HepG2 (cell line): ENCODE measurements at regions not wholly inside any gene's neighbourhood (a gene's known extent, or its start where the extent isn't known, plus 50 kb on each side); places are given as distances from the start of the nearest gene placed in this dataset.

Experiments used
- ADNP ChIP-seq: sonication (generic); formaldehyde crosslinking; IDR thresholded peaks from 2 replicates; pipeline ENCODE4 v1.4.0; 2020; ENCODE audit warnings: missing genetic modification reagents
- FOXP1 ChIP-seq, 2 experiments: fragments of 450-650 bp in 1 of 2; IDR thresholded peaks; 2 replicates each; pipeline ENCODE4 v1.6.1; 2017 to 2018; ENCODE audit warnings: antibody characterized with exemption in 1 of 2
- GATAD2A ChIP-seq: IDR thresholded peaks from 2 replicates; pipeline ENCODE4 v1.6.1; 2016
- HNF4G ChIP-seq, 2 experiments: sonication (generic) in 1 of 2; formaldehyde crosslinking in 1 of 2; IDR thresholded peaks; 2 replicates each; pipeline versions ENCODE4 v1.4.0 to v1.6.1; 2011 to 2020; ENCODE audit warnings: borderline replicate concordance in 2 of 2, low read depth in 2 of 2, mild to moderate bottlenecking in 2 of 2, low read length in 1 of 2, missing genetic modification reagents in 1 of 2, moderate library complexity in 1 of 2
- HNRNPK ChIP-seq: fragments of 200-400 bp; formaldehyde crosslinking; IDR thresholded peaks from 2 replicates; pipeline ENCODE4 v1.6.1; 2018; ENCODE audit warnings: low read length, low read depth, moderate library complexity, mild to moderate bottlenecking; ENCODE audit not compliant: poor library complexity, severe bottlenecking
- IKZF4 ChIP-seq: sonication (generic); formaldehyde crosslinking; IDR thresholded peaks from 2 replicates; pipeline ENCODE4 v1.5.1; 2020; ENCODE audit warnings: borderline replicate concordance, mild to moderate bottlenecking, low read depth, missing genetic modification reagents; ENCODE audit errors: not compliant biosample characterization
- MTA1 ChIP-seq: sonication (generic); formaldehyde crosslinking; IDR thresholded peaks from 2 replicates; pipeline ENCODE4 v1.4.0; 2020; ENCODE audit warnings: missing genetic modification reagents, mild to moderate bottlenecking, borderline replicate concordance
- NKX3-1 ChIP-seq: sonication (generic); formaldehyde crosslinking; IDR thresholded peaks from 2 replicates; pipeline ENCODE4 v1.5.0; 2020; ENCODE audit warnings: missing genetic modification reagents
- NR2F6 ChIP-seq, 2 experiments: IDR thresholded peaks; 2 replicates each; pipeline ENCODE4 v1.6.1; 2016; ENCODE audit warnings: antibody characterized with exemption in 1 of 2, mild to moderate bottlenecking in 1 of 2
- NR3C1 ChIP-seq: sonication (generic); formaldehyde crosslinking; IDR thresholded peaks from 2 replicates; pipeline ENCODE4 v1.4.0; 2020; ENCODE audit warnings: missing genetic modification reagents
- RBAK ChIP-seq: sonication (generic); formaldehyde crosslinking; IDR thresholded peaks from 2 replicates; pipeline ENCODE4 v1.5.1; 2020; ENCODE audit warnings: mild to moderate bottlenecking, missing genetic modification reagents
- REPIN1 ChIP-seq: sonication (generic); formaldehyde crosslinking; IDR thresholded peaks from 2 replicates; pipeline ENCODE4 v1.8.0; 2022; ENCODE audit warnings: missing genetic modification reagents, low read depth, mild to moderate bottlenecking, borderline replicate concordance
- SOX5 ChIP-seq: IDR thresholded peaks from 2 replicates; pipeline ENCODE4 v1.6.1; 2016; ENCODE audit warnings: borderline replicate concordance
- SOX6 ChIP-seq, 2 experiments: fragments of 450-650 bp in 1 of 2; sonication (generic) in 1 of 2; formaldehyde crosslinking in 1 of 2; IDR thresholded peaks; 2 replicates each; pipeline versions ENCODE4 v1.4.0 to v1.6.1; 2017 to 2020; ENCODE audit warnings: antibody characterized with exemption in 1 of 2, mild to moderate bottlenecking in 1 of 2, missing genetic modification reagents in 1 of 2
- SP140L ChIP-seq: sonication (generic); formaldehyde crosslinking; IDR thresholded peaks from 2 replicates; pipeline ENCODE4 v1.4.0; 2020; ENCODE audit warnings: missing genetic modification reagents, borderline replicate concordance
- TAF1 ChIP-seq: sonication (generic); formaldehyde crosslinking; IDR thresholded peaks from 2 replicates; pipeline ENCODE4 v1.4.0; 2020; ENCODE audit warnings: missing genetic modification reagents
- TCF12 ChIP-seq, 2 experiments: fragments of 450-650 bp in 1 of 2; sonication (generic) in 1 of 2; formaldehyde crosslinking in 1 of 2; IDR thresholded peaks; 2 replicates each; pipeline versions ENCODE4 v1.6.1 to v1.8.0; 2017 to 2022; ENCODE audit warnings: antibody characterized with exemption in 1 of 2, mild to moderate bottlenecking in 1 of 2, missing genetic modification reagents in 1 of 2, moderate library complexity in 1 of 2
- ZFP90 ChIP-seq: sonication (generic); formaldehyde crosslinking; IDR thresholded peaks from 2 replicates; pipeline ENCODE4 v1.8.0; 2022; ENCODE audit warnings: missing genetic modification reagents, mild to moderate bottlenecking, inconsistent platforms, borderline replicate concordance
- ZMYM4 ChIP-seq: sonication (generic); formaldehyde crosslinking; IDR thresholded peaks from 2 replicates; pipeline ENCODE4 v1.8.1; 2023; ENCODE audit warnings: mild to moderate bottlenecking, missing genetic modification reagents
- ZNF136 ChIP-seq: sonication (generic); formaldehyde crosslinking; IDR thresholded peaks from 2 replicates; pipeline ENCODE4 v1.8.1; 2022; ENCODE audit warnings: low read depth, mild to moderate bottlenecking, moderate library complexity, missing genetic modification reagents
- ZNF256 ChIP-seq: sonication (generic); formaldehyde crosslinking; conservative IDR thresholded peaks from 2 replicates; pipeline ENCODE4 v1.4.0; 2020; ENCODE audit warnings: missing genetic modification reagents
- TF ChIP-seq, protein P1 (sequence below): sonication (generic); formaldehyde crosslinking; IDR thresholded peaks from 2 replicates; pipeline ENCODE4 v1.4.0; 2020; ENCODE audit warnings: missing genetic modification reagents
- TF ChIP-seq, protein P2 (sequence below): sonication (generic); formaldehyde crosslinking; IDR thresholded peaks from 2 replicates; pipeline ENCODE4 v1.5.0; 2020; ENCODE audit warnings: missing genetic modification reagents
- TF ChIP-seq, protein P3 (sequence below): sonication (generic); formaldehyde crosslinking; IDR thresholded peaks from 2 replicates; pipeline ENCODE4 v1.5.0; 2020; ENCODE audit warnings: missing genetic modification reagents
- TF ChIP-seq, protein P4 (sequence below): sonication (generic); formaldehyde crosslinking; IDR thresholded peaks from 2 replicates; pipeline ENCODE4 v1.4.0; 2020; ENCODE audit warnings: mild to moderate bottlenecking, missing genetic modification reagents

DNA sequence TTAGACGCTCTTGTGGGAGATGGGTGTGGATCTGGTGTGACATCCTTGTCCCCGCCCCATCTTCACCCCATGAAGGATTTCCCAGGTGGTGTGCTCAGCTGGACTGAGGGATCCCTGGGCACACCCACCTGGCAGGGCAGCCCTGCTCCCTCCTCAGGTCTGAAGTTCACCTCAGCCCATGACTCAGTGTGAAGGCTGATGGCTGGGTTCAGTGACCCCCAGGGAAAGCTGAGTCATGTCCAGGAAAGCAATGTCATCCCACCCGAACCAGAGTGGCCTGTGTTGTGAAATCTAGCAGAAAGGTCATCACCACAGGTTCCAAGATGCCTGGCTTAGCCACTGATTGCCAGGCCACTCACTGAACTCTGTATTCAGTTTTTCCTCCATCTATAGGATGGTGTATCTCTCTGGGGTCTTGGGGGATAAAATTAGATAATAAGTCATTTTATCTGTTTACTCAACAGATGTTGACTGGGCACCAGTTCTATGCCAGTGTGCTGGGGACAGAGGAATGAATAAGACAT is 97.7 kb upstream of the JUN start (continued):
- no peak for TF ChIP-seq TAF1 (CRISPR knock-in tag)
- peak; percentile 98 for TF ChIP-seq NR2F6 (IDR thresholded peaks at IDR 0.05)
- TF ChIP-seq NR2F6 (CRISPR knock-in tag; IDR thresholded peaks at IDR 0.05): peak; percentile 100
- no peak for TF ChIP-seq FOXP1 (IDR thresholded peaks at IDR 0.05)
- TF ChIP-seq FOXP1 (CRISPR knock-in tag; IDR thresholded peaks at IDR 0.05): peak; percentile 72
- TF ChIP-seq TCF12 (IDR thresholded peaks at IDR 0.05): no peak
- TF ChIP-seq TCF12 (CRISPR knock-in tag; IDR thresholded peaks at IDR 0.05): peak; percentile 88; the same call in 1 of the 2 replicates
- TF ChIP-seq IKZF4 (CRISPR knock-in tag): no peak
- TF ChIP-seq, protein P1, sequence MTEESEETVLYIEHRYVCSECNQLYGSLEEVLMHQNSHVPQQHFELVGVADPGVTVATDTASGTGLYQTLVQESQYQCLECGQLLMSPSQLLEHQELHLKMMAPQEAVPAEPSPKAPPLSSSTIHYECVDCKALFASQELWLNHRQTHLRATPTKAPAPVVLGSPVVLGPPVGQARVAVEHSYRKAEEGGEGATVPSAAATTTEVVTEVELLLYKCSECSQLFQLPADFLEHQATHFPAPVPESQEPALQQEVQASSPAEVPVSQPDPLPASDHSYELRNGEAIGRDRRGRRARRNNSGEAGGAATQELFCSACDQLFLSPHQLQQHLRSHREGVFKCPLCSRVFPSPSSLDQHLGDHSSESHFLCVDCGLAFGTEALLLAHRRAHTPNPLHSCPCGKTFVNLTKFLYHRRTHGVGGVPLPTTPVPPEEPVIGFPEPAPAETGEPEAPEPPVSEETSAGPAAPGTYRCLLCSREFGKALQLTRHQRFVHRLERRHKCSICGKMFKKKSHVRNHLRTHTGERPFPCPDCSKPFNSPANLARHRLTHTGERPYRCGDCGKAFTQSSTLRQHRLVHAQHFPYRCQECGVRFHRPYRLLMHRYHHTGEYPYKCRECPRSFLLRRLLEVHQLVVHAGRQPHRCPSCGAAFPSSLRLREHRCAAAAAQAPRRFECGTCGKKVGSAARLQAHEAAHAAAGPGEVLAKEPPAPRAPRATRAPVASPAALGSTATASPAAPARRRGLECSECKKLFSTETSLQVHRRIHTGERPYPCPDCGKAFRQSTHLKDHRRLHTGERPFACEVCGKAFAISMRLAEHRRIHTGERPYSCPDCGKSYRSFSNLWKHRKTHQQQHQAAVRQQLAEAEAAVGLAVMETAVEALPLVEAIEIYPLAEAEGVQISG (CRISPR knock-in tag): peak; percentile 79
- no peak for TF ChIP-seq ZNF256 (CRISPR knock-in tag)
- TF ChIP-seq RBAK: no peak
- TF ChIP-seq, protein P2, sequence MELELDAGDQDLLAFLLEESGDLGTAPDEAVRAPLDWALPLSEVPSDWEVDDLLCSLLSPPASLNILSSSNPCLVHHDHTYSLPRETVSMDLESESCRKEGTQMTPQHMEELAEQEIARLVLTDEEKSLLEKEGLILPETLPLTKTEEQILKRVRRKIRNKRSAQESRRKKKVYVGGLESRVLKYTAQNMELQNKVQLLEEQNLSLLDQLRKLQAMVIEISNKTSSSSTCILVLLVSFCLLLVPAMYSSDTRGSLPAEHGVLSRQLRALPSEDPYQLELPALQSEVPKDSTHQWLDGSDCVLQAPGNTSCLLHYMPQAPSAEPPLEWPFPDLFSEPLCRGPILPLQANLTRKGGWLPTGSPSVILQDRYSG (CRISPR knock-in tag): no peak
- peak; percentile 95; the same call in 1 of the 2 replicates for TF ChIP-seq MTA1
- peak; percentile 94 for TF ChIP-seq ZMYM4 (CRISPR knock-in tag)
- TF ChIP-seq, protein P3, sequence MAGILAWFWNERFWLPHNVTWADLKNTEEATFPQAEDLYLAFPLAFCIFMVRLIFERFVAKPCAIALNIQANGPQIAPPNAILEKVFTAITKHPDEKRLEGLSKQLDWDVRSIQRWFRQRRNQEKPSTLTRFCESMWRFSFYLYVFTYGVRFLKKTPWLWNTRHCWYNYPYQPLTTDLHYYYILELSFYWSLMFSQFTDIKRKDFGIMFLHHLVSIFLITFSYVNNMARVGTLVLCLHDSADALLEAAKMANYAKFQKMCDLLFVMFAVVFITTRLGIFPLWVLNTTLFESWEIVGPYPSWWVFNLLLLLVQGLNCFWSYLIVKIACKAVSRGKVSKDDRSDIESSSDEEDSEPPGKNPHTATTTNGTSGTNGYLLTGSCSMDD (CRISPR knock-in tag): no peak
- no peak; the same call in 1 of the 2 replicates for TF ChIP-seq ZFP90 (CRISPR knock-in tag)
- TF ChIP-seq NKX3-1 (CRISPR knock-in tag): peak; percentile 29; the same call in 1 of the 2 replicates
- TF ChIP-seq SOX5: peak; percentile 91
- TF ChIP-seq NR3C1 (CRISPR knock-in tag): no peak
- TF ChIP-seq HNRNPK: no peak
- no peak for TF ChIP-seq ADNP (CRISPR knock-in tag)
- TF ChIP-seq GATAD2A (CRISPR knock-in tag): peak; percentile 99
- TF ChIP-seq SP140L (CRISPR knock-in tag): no peak
- no peak for TF ChIP-seq ZNF136 (CRISPR knock-in tag)
- peak; percentile 81 for TF ChIP-seq HNF4G (IDR thresholded peaks at IDR 0.05; ENCODE audit: borderline replicate concordance, low read depth, low read length)
- peak; percentile 96 for TF ChIP-seq HNF4G (CRISPR knock-in tag; IDR thresholded peaks at IDR 0.05; ENCODE audit: borderline replicate concordance, low read depth)
- TF ChIP-seq SOX6 (IDR thresholded peaks at IDR 0.05): no peak
- peak; percentile 93 for TF ChIP-seq SOX6 (CRISPR knock-in tag; IDR thresholded peaks at IDR 0.05)
- TF ChIP-seq REPIN1 (CRISPR knock-in tag): no peak
- TF ChIP-seq, protein P4, sequence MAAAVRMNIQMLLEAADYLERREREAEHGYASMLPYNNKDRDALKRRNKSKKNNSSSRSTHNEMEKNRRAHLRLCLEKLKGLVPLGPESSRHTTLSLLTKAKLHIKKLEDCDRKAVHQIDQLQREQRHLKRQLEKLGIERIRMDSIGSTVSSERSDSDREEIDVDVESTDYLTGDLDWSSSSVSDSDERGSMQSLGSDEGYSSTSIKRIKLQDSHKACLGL (CRISPR knock-in tag): no peak; the same call in 1 of the 2 replicates
